ENCODE measurements at regions not wholly inside any gene's neighbourhood (a gene's known extent, or its start where the extent isn't known, plus 50 kb on each side); places are given as distances from the start of the nearest gene placed in this dataset.

GRCh38 chr9:130759738-130760137 is 66.2 kb downstream of the EXOSC2 start:
- no peak for TF ChIP-seq EZH2 (IDR thresholded peaks at IDR 0.05)
- no peak for TF ChIP-seq CTCF (IDR thresholded peaks at IDR 0.05)
- no peak for TF ChIP-seq EZH2phosphoT487 (IDR thresholded peaks at IDR 0.05)

All from neural progenitor cell (in vitro differentiated cells).